Naive B cell (primary cell): ENCODE measurements at regions not wholly inside any gene's neighbourhood (a gene's known extent, or its start where the extent isn't known, plus 50 kb on each side); places are given as distances from the start of the nearest gene placed in this dataset.
"Not testable (repeated sequence)": the region's sequence is repeated elsewhere in the genome, so short reads cannot be mapped to it uniquely, and the experiment has no call there.

Source experiments
- ATAC-seq, 2 donors: fragments of 150-1000 bp; cut with Tn5 transposase; 2 replicates each; pipeline ENCODE4 v1.10.0; 2021; ENCODE audit warnings: low read depth in 2 of 2, mild to moderate bottlenecking in 2 of 2, moderate library complexity in 2 of 2
- DNase-seq: peaks from one replicate; pipeline ENCODE4 v3.0.0; 2022
- H3K27ac Mint-ChIP-seq, 6 donors: one replicate each; pipeline ENCODE4 v1.8.0; 2020 to 2022; ENCODE audit warnings: mild to moderate bottlenecking in 6 of 6, mixed read lengths in 6 of 6, moderate library complexity in 5 of 6, inconsistent platforms in 2 of 6
- H3K27me3 Mint-ChIP-seq, 3 donors: one replicate each; pipeline ENCODE4 v1.8.0; 2021 to 2022; ENCODE audit warnings: mixed read lengths in 3 of 3, mild to moderate bottlenecking in 1 of 3
- H3K36me3 Mint-ChIP-seq, 2 donors: one replicate each; pipeline ENCODE4 v1.8.0; 2020 to 2022; ENCODE audit warnings: mixed read lengths in 2 of 2, inconsistent platforms in 1 of 2, mild to moderate bottlenecking in 1 of 2
- H3K4me1 Mint-ChIP-seq, 3 donors: one replicate each; pipeline ENCODE4 v1.8.0; 2020 to 2022; ENCODE audit warnings: mixed read lengths in 3 of 3, inconsistent platforms in 1 of 3, mild to moderate bottlenecking in 1 of 3, moderate library complexity in 1 of 3
- H3K4me3 Mint-ChIP-seq, 8 donors: one replicate each; pipeline ENCODE4 v1.8.0; 2020 to 2022; ENCODE audit warnings: mild to moderate bottlenecking in 8 of 8, mixed read lengths in 8 of 8, moderate library complexity in 8 of 8, inconsistent platforms in 2 of 8
- H3K9me3 Mint-ChIP-seq, 7 donors: one replicate each; pipeline ENCODE4 v1.8.0; 2020 to 2022; ENCODE audit warnings: mixed read lengths in 7 of 7, mild to moderate bottlenecking in 5 of 7, inconsistent platforms in 2 of 7, moderate library complexity in 1 of 7

- no peak for DNase-seq
- peak overlapping the region in 1 of 8 donors; percentile 80 for H3K4me3 Mint-ChIP-seq
Observed at GRCh38 chr2:153287109-153287801, 191.3 kb downstream of the RPRM start.

GRCh38 chr2:153268941-153269461 is 209.6 kb downstream of the RPRM start:
- Mint-ChIP-seq H3K4me1 (no peaks in the 10 kb centered on the region), H3K27me3 (no peaks in the 10 kb centered on the region), H3K27ac (no peak overlapping the region), H3K9me3 (peaks cover 7 to 44% (median 10%) of the 10 kb centered on the region in 7 donors), H3K36me3 (peaks cover 0 to 4% of the 10 kb centered on the region in 2 donors), H3K4me3 (no peak overlapping the region)
- ATAC-seq (no peak), DNase-seq (no peak)

More at GRCh38 chr2:153287109-153287801, 191.3 kb downstream of the RPRM start:
- Mint-ChIP-seq H3K4me1 (peaks cover 0 to 4% (median 4%) of the 10 kb centered on the region in 3 donors), H3K27me3 (no peaks in the 10 kb centered on the region), H3K36me3 (no peaks in the 10 kb centered on the region), H3K27ac (no peak overlapping the region), H3K9me3 (peaks cover 0 to 21% (median 3%) of the 10 kb centered on the region in 7 donors)
- ATAC-seq: no peak

- H3K9me3 Mint-ChIP-seq: peaks cover 3 to 23% (median 6%) of the 10 kb centered on the region in 7 donors
- not testable (repeated sequence) for H3K36me3 Mint-ChIP-seq
Observed at GRCh38 chr2:153256876-153257275, 221.7 kb downstream of the RPRM start.

GRCh38 chr2:153246636-153247035 is 231.9 kb downstream of the RPRM start:
- peaks cover 3 to 21% (median 12%) of the 10 kb centered on the region in 7 donors for H3K9me3 Mint-ChIP-seq
- H3K27me3 Mint-ChIP-seq, ATAC-seq, H3K4me3 Mint-ChIP-seq, H3K4me1 Mint-ChIP-seq, H3K36me3 Mint-ChIP-seq, DNase-seq, H3K27ac Mint-ChIP-seq: not testable (repeated sequence)

More at GRCh38 chr2:153256876-153257275, 221.7 kb downstream of the RPRM start:
- not testable (repeated sequence) for DNase-seq, H3K27ac Mint-ChIP-seq, H3K4me3 Mint-ChIP-seq, H3K4me1 Mint-ChIP-seq, ATAC-seq, H3K27me3 Mint-ChIP-seq

- Mint-ChIP-seq H3K27me3 (no peaks in the 10 kb centered on the region), H3K4me1 (no peaks in the 10 kb centered on the region), H3K36me3 (no peaks in the 10 kb centered on the region), H3K4me3 (no peak overlapping the region), H3K9me3 (peaks cover 0 to 6% (median 0%) of the 10 kb centered on the region in 7 donors), H3K27ac (no peak overlapping the region)
- DNase-seq (no peak), ATAC-seq (no peak)
Observed at GRCh38 chr2:153235516-153235915, 243.0 kb downstream of the RPRM start.

- no peak overlapping the region for H3K4me3 Mint-ChIP-seq
- H3K27ac Mint-ChIP-seq: no peak overlapping the region
- H3K27me3 Mint-ChIP-seq: no peaks in the 10 kb centered on the region
- no peaks in the 10 kb centered on the region for H3K36me3 Mint-ChIP-seq
- H3K4me1 Mint-ChIP-seq: no peaks in the 10 kb centered on the region
- H3K9me3 Mint-ChIP-seq: peaks cover 0 to 9% (median 0%) of the 10 kb centered on the region in 7 donors
- DNase-seq: no peak
- no peak for ATAC-seq
Observed at GRCh38 chr2:153232464-153232863, 246.1 kb downstream of the RPRM start.

- peaks cover 3 to 16% (median 5%) of the 10 kb centered on the region in 7 donors for H3K9me3 Mint-ChIP-seq
- no peaks in the 10 kb centered on the region for H3K36me3 Mint-ChIP-seq
- DNase-seq: no peak
- no peak for ATAC-seq
- H3K27me3 Mint-ChIP-seq: no peaks in the 10 kb centered on the region
- no peaks in the 10 kb centered on the region for H3K4me1 Mint-ChIP-seq
- no peak overlapping the region for H3K27ac Mint-ChIP-seq
- H3K4me3 Mint-ChIP-seq: no peak overlapping the region
Observed at GRCh38 chr2:153230977-153231376, 247.6 kb downstream of the RPRM start.

- H3K27me3 Mint-ChIP-seq: no peaks in the 10 kb centered on the region
- no peak for DNase-seq
- H3K4me1 Mint-ChIP-seq: no peaks in the 10 kb centered on the region
- no peak overlapping the region for H3K4me3 Mint-ChIP-seq
- no peak for ATAC-seq
- no peak overlapping the region for H3K27ac Mint-ChIP-seq
- H3K9me3 Mint-ChIP-seq: peaks cover 3 to 27% (median 5%) of the 10 kb centered on the region in 7 donors
- no peaks in the 10 kb centered on the region for H3K36me3 Mint-ChIP-seq
Observed at GRCh38 chr2:153228904-153229303, 249.7 kb downstream of the RPRM start.

GRCh38 chr2:153227981-153228380 is 250.6 kb downstream of the RPRM start:
- Mint-ChIP-seq H3K4me1 (no peaks in the 10 kb centered on the region), H3K36me3 (no peaks in the 10 kb centered on the region), H3K27ac (no peak overlapping the region), H3K27me3 (no peaks in the 10 kb centered on the region), H3K4me3 (no peak overlapping the region), H3K9me3 (peaks cover 3 to 32% (median 5%) of the 10 kb centered on the region in 7 donors)
- no peak for DNase-seq
- no peak for ATAC-seq

- Mint-ChIP-seq H3K4me1 (no peaks in the 10 kb centered on the region), H3K27ac (no peak overlapping the region), H3K9me3 (peaks cover 0 to 32% (median 4%) of the 10 kb centered on the region in 7 donors), H3K4me3 (no peak overlapping the region), H3K36me3 (no peaks in the 10 kb centered on the region), H3K27me3 (no peaks in the 10 kb centered on the region)
- DNase-seq (no peak), ATAC-seq (no peak)
Observed at GRCh38 chr2:153222231-153223165, 256.1 kb downstream of the RPRM start.

GRCh38 chr2:153221506-153221905 is 257.1 kb downstream of the RPRM start:
- Mint-ChIP-seq H3K4me3 (no peak overlapping the region), H3K4me1 (no peaks in the 10 kb centered on the region), H3K27me3 (no peaks in the 10 kb centered on the region), H3K9me3 (peaks cover 0 to 24% (median under 1%) of the 10 kb centered on the region in 7 donors), H3K27ac (no peak overlapping the region), H3K36me3 (no peaks in the 10 kb centered on the region)
- DNase-seq: no peak
- ATAC-seq: no peak

GRCh38 chr2:153221087-153221486 is 257.5 kb downstream of the RPRM start:
- Mint-ChIP-seq H3K4me3 (no peak overlapping the region), H3K4me1 (no peaks in the 10 kb centered on the region), H3K27ac (no peak overlapping the region), H3K9me3 (peaks cover 0 to 23% (median 0%) of the 10 kb centered on the region in 7 donors), H3K27me3 (no peaks in the 10 kb centered on the region), H3K36me3 (no peaks in the 10 kb centered on the region)
- DNase-seq (no peak), ATAC-seq (no peak)

GRCh38 chr2:153218851-153219250 is 259.7 kb downstream of the RPRM start:
- Mint-ChIP-seq H3K27ac (no peak overlapping the region), H3K4me3 (no peak overlapping the region), H3K27me3 (no peaks in the 10 kb centered on the region), H3K9me3 (peaks cover 0 to 7% (median 0%) of the 10 kb centered on the region in 7 donors), H3K36me3 (no peaks in the 10 kb centered on the region), H3K4me1 (no peaks in the 10 kb centered on the region)
- ATAC-seq: no peak
- DNase-seq: no peak
